ENCODE measurements at regions not wholly inside any gene's neighbourhood (a gene's known extent, or its start where the extent isn't known, plus 50 kb on each side); places are given as distances from the start of the nearest gene placed in this dataset.

GRCh38 chr15:91627473-91628278 is 225.8 kb upstream of the SLCO3A1 start:
- TF ChIP-seq CTCF (IDR thresholded peaks at IDR 0.05), result no peak
- no peak for TF ChIP-seq EZH2 (IDR thresholded peaks at IDR 0.05)
- no peak for TF ChIP-seq EZH2phosphoT487 (IDR thresholded peaks at IDR 0.05)

Data from neural progenitor cell (in vitro differentiated cells).